ENCODE measurements at regions not wholly inside any gene's neighbourhood (a gene's known extent, or its start where the extent isn't known, plus 50 kb on each side); places are given as distances from the start of the nearest gene placed in this dataset.

DNA sequence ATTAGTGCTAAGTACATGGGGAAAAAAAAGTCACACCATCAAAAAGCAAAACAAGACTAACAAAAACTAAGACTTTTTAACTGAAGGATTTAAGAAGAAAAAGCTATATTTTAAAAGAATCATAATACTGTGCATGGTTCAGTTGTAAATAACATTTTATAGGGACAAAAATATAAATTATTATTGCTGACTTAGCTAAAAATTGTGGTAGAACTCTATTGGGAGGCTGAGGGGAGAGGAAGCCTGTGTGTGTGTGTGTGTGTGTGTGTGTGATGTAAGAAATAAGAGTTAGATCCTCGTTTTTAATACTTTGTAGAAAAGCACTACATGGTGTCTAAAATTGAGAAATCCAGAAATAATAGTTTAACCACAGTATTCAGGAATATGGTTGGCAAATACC, 1950.9 kb upstream of the TENM3 start:
- TF ChIP-seq POLR2AphosphoS5 (IDR thresholded peaks at IDR 0.05; ENCODE audit: low read depth, low read length) (no peak), POLR2A (IDR thresholded peaks at IDR 0.05; ENCODE audit: low read depth, low read length) (no peak)
